Hippocampal formation (tissue), 2 donors: ENCODE measurements at regions not wholly inside any gene's neighbourhood (a gene's known extent, or its start where the extent isn't known, plus 50 kb on each side); places are given as distances from the start of the nearest gene placed in this dataset.

Experiments used
- DNase-seq, 2 donors: peaks; one replicate each; lab custom pipeline; 2025; lab: John Stamatoyannopoulos, UW

DNA sequence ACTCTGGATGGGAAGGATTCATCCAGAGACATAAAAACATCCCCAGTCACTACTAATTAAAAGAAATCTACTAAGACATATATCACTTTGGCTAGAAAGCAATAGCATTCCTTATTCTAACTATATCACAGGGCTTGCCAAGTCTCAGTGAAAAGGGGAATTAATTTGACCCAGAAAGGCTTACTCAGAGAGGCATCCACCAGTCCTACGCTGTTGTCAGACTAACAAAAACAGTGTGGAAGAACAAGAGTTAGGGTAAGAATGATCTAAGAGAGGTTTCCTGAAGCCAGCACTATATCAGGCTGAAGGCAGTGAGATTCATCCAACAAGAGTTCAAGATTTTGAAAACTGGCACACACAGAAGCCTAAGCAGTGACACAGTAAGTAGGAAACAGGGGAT lies 126.1 kb downstream of the GDAP2 start:
- DNase-seq = no peak

DNA sequence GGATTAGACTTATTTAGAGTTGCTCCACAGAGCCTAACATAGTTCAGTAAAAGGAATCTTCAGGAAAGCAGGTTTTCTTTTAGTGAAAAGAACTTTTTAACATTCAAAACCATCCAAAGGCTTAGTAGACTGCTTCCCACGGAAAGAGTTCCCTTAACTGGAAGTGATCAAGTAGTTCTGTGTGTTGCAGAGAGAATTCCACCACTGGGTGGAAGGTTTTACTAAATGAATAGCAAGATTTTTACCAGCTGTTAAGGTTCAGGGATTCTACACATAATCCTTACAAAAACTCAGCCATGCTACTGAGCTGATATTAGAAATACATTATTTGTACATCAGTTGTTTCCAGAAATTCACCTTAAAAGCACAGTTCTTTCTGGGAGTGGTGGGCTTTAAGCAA lies 119.7 kb downstream of the GDAP2 start:
- DNase-seq = no peak

DNA sequence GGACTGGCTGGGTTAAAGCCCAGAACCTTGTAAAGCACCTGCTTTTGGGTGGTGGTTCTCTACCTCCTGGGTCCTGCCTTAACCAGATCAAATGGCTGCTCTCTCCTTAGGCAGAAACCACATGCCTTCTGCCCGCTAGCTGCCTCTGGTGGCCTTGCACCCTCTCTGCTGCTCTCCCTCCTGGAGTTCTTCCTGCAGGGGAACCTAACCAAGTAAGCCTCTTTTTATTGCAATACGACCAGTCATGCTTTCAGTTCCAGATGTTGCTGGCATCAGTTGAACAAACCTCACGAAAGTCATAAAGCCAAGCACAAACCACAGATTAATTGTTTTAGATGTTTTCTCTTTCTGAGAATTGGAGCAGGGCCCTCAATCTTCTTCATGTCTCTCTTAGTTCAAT lies 118.9 kb downstream of the GDAP2 start:
- no peak for DNase-seq

DNA sequence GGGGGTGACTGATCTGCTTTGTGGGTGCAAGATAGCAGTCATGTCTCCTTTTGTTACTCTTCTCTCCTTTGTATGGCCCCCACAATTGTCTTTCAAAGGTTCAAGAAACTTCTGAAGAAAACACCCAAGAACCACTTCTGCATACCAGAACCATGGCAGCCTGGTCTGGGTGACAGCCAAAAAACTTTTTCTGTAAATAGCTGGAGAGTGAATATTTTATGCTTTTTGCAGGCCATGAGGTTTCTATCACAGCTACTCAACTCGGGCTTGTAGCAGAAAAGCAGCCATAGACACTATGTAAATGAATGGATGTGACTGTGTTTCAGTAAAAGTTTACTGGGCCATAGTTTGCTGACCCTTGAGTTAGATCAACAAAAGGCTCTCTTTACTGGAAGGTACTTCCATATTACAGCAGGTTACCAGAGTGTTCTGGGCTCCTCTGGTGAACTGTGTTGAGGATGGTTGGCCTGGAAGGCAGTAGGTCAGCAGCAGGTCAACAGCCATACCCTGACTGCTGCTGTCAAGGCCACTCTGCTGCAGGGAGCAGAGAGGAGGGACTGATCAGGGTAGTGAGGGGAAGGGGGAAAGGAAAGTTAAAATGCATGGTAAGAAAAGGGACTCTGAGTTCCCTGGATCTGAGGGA lies 116.4 kb downstream of the GDAP2 start:
- DNase-seq = no peak
